Esophagus muscularis mucosa (tissue), 4 donors: ENCODE measurements at regions not wholly inside any gene's neighbourhood (a gene's known extent, or its start where the extent isn't known, plus 50 kb on each side); places are given as distances from the start of the nearest gene placed in this dataset.
A peak's percentile ranks its signal among the peaks of the same experiment; 100 is the strongest.
"Not testable (repeated sequence)": the region's sequence is repeated elsewhere in the genome, so short reads cannot be mapped to it uniquely, and the experiment has no call there.

Experiments
- DNase-seq: peaks from one replicate; pipeline ENCODE4 v3.0.0-alpha.2; 2017; ENCODE audit errors: extremely low spot score
- H3K27ac ChIP-seq, 4 donors: fragments of 200-600 bp; sonication (generic); replicated peaks in 1 of 4; 1 replicate in 3 of 4; 2 replicates in 1 of 4; pipeline ENCODE4 v1.5.1; 2016 to 2019; ENCODE audit warnings: mild to moderate bottlenecking in 1 of 4
- H3K27me3 ChIP-seq, 4 donors: fragments of 200-600 bp; sonication (generic); one replicate each; pipeline versions ENCODE4 v1.5.1 to v1.6.0; 2016 to 2019
- H3K36me3 ChIP-seq, 4 donors: fragments of 200-600 bp; sonication (generic); one replicate each; pipeline ENCODE4 v1.5.1; 2016 to 2019
- H3K4me1 ChIP-seq, 4 donors: fragments of 200-600 bp; sonication (generic); one replicate each; pipeline ENCODE4 v1.5.1; 2016 to 2019
- H3K4me3 ChIP-seq, 4 donors: fragments of 200-600 bp; sonication (generic); 1 replicate in 2 of 4; 2 replicates in 2 of 4; pipeline ENCODE4 v1.5.1; 2016 to 2019; ENCODE audit warnings: mild to moderate bottlenecking in 4 of 4, moderate library complexity in 1 of 4
- H3K9me3 ChIP-seq, 4 donors: fragments of 200-600 bp; sonication (generic); 1 replicate in 3 of 4; 2 replicates in 1 of 4; pipeline ENCODE4 v1.5.1; 2016 to 2019
- CTCF ChIP-seq, 3 experiments: fragments of 200-600 bp in 2 of 3; fragments of 450-650 bp in 1 of 3; sonication (generic) in 2 of 3; IDR thresholded peaks; one replicate each; pipeline ENCODE4 v1.5.1; 2017 to 2019; ENCODE audit warnings: antibody characterized with exemption in 3 of 3, mild to moderate bottlenecking in 2 of 3, moderate library complexity in 1 of 3
- EP300 ChIP-seq: sonication (generic); formaldehyde crosslinking; IDR thresholded peaks from one replicate; pipeline ENCODE4 v1.6.1; 2017; ENCODE audit warnings: antibody characterized with exemption
- POLR2A ChIP-seq: fragments of 450-650 bp; IDR thresholded peaks from one replicate; pipeline ENCODE4 v1.6.1; 2017; ENCODE audit warnings: antibody characterized with exemption, moderate library complexity, mild to moderate bottlenecking, low read depth
- POLR2AphosphoS5 ChIP-seq, 2 donors: sonication (generic); formaldehyde crosslinking; IDR thresholded peaks; one replicate each; pipeline ENCODE4 v1.6.1; 2017; ENCODE audit warnings: antibody characterized with exemption in 2 of 2
- WGBS: methylation state at CpG from one replicate; pipeline ENCODE4 v1.1.5; 2018; 5-methylcytosine and 5-hydroxymethylcytosine counted together
- intact Hi-C: fragments of 100-400 bp; cut with DNase I; formaldehyde crosslinking; loops from one replicate; pipeline ENCODE4 v1.15.1; 2023

- Histone ChIP-seq H3K27ac (no peak overlapping the region), H3K4me3 (no peak overlapping the region), H3K36me3 (no peaks in the 10 kb centered on the region), H3K4me1 (no peaks in the 10 kb centered on the region), H3K9me3 (no peaks in the 10 kb centered on the region), H3K27me3 (no peaks in the 10 kb centered on the region)
- no peak for TF ChIP-seq CTCF (IDR thresholded peaks at IDR 0.05)
- no peak for TF ChIP-seq POLR2AphosphoS5 (IDR thresholded peaks at IDR 0.05)
- no peak for TF ChIP-seq EP300
- TF ChIP-seq POLR2A = no peak
- intact Hi-C loops = no loop called here
- no CpG with 5 or more reads among the region's 3 CpGs for WGBS
- no peak for DNase-seq
Measured at GRCh38 chrY:16653971-16654370, 1226.0 kb downstream of the CDY2B start.

GRCh38 chrY:16645991-16646390, 1234.0 kb downstream of the CDY2B start:
- no peak for DNase-seq
- no peak overlapping the region for H3K27ac ChIP-seq
- no peaks in the 10 kb centered on the region for H3K4me1 ChIP-seq
- no peaks in the 10 kb centered on the region for H3K36me3 ChIP-seq
- no peaks in the 10 kb centered on the region for H3K9me3 ChIP-seq
- TF ChIP-seq POLR2AphosphoS5 (IDR thresholded peaks at IDR 0.05) (no peak), EP300 (no peak), CTCF (IDR thresholded peaks at IDR 0.05) (no peak), POLR2A (no peak)
- no CpG with 5 or more reads among the region's 3 CpGs for WGBS
- intact Hi-C loops = no loop called here
- no peaks in the 10 kb centered on the region for H3K27me3 ChIP-seq
- no peak overlapping the region for H3K4me3 ChIP-seq

- intact Hi-C loops = no loop called here
- Histone ChIP-seq H3K4me3 (no peak overlapping the region), H3K27me3 (no peaks in the 10 kb centered on the region), H3K4me1 (no peaks in the 10 kb centered on the region), H3K27ac (no peak overlapping the region), H3K9me3 (no peaks in the 10 kb centered on the region), H3K36me3 (no peaks in the 10 kb centered on the region)
- WGBS = no CpG with 5 or more reads among the region's 2 CpGs
- no peak for TF ChIP-seq POLR2AphosphoS5 (IDR thresholded peaks at IDR 0.05)
- TF ChIP-seq EP300 = no peak
- no peak for TF ChIP-seq POLR2A
- TF ChIP-seq CTCF (IDR thresholded peaks at IDR 0.05) = no peak
- no peak for DNase-seq
Measured at GRCh38 chrY:16645449-16645848, 1234.6 kb downstream of the CDY2B start.

- H3K36me3 ChIP-seq = no peaks in the 10 kb centered on the region
- H3K27me3 ChIP-seq = no peaks in the 10 kb centered on the region
- no peaks in the 10 kb centered on the region for H3K4me1 ChIP-seq
- H3K9me3 ChIP-seq = no peaks in the 10 kb centered on the region
- TF ChIP-seq EP300 (no peak), POLR2AphosphoS5 (IDR thresholded peaks at IDR 0.05) (no peak), POLR2A (no peak)
- no peak for DNase-seq
- no peak overlapping the region for H3K4me3 ChIP-seq
- H3K27ac ChIP-seq = no peak overlapping the region
- no CpG with 5 or more reads among the region's 6 CpGs for WGBS
- intact Hi-C loops = no loop called here
Measured at GRCh38 chrY:16644270-16644800, 1235.7 kb downstream of the CDY2B start.

GRCh38 chrY:16639777-16640176, 1240.2 kb downstream of the CDY2B start:
- Histone ChIP-seq H3K4me3 (no peak overlapping the region), H3K27me3 (no peaks in the 10 kb centered on the region), H3K36me3 (no peaks in the 10 kb centered on the region), H3K27ac (no peak overlapping the region), H3K4me1 (no peaks in the 10 kb centered on the region), H3K9me3 (no peaks in the 10 kb centered on the region)
- TF ChIP-seq CTCF (IDR thresholded peaks at IDR 0.05) (peak in 1 of 3 experiments; percentile 14), POLR2AphosphoS5 (IDR thresholded peaks at IDR 0.05) (no peak)
- intact Hi-C loops = no loop called here
- no peak for DNase-seq
- WGBS = no CpG with 5 or more reads among the region's 3 CpGs

- H3K4me1 ChIP-seq, DNase-seq, H3K9me3 ChIP-seq, intact Hi-C loops, H3K4me3 ChIP-seq, H3K27me3 ChIP-seq, H3K27ac ChIP-seq, H3K36me3 ChIP-seq: not testable (repeated sequence)
Measured at GRCh38 chrY:16638743-16639142, 1241.3 kb downstream of the CDY2B start.
